Natural killer cell (primary cell): ENCODE measurements at regions not wholly inside any gene's neighbourhood (a gene's known extent, or its start where the extent isn't known, plus 50 kb on each side); places are given as distances from the start of the nearest gene placed in this dataset.

Experiments
- ATAC-seq, 3 donors: fragments of 150-1000 bp in 2 of 3; fragments of 200-7000 bp in 1 of 3; cut with Tn5 transposase; 1 replicate in 1 of 3; 2 replicates in 2 of 3; pipeline ENCODE4 v1.10.0; 2021; ENCODE audit warnings: mild to moderate bottlenecking in 2 of 3, moderate library complexity in 2 of 3
- DNase-seq, 2 donors: peaks; one replicate each; pipeline versions ENCODE4 v3.0.0 to v3.0.0-alpha.2; 2013 to 2021; ENCODE audit warnings: mixed read lengths in 1 of 2
- H3K27ac ChIP-seq: one replicate; pipeline ENCODE4 v1.5.1; 2013; ENCODE audit warnings: mild to moderate bottlenecking, low read length
- H3K27me3 ChIP-seq: one replicate; pipeline ENCODE4 v1.6.1; 2013; ENCODE audit warnings: low read length; ENCODE audit not compliant: control insufficient read depth, insufficient read depth
- H3K36me3 ChIP-seq: one replicate; pipeline ENCODE4 v1.6.1; 2013; ENCODE audit warnings: low read length; ENCODE audit not compliant: control insufficient read depth, insufficient read depth
- H3K4me1 ChIP-seq: one replicate; pipeline ENCODE4 v1.6.1; 2013; ENCODE audit warnings: low read length; ENCODE audit not compliant: control insufficient read depth, insufficient read depth
- H3K4me3 ChIP-seq: one replicate; pipeline ENCODE4 v1.5.1; 2013; ENCODE audit warnings: low read length
- H3K9me3 ChIP-seq: one replicate; pipeline ENCODE4 v1.6.1; 2013; ENCODE audit warnings: low read length; ENCODE audit not compliant: control insufficient read depth, insufficient read depth
- H3K27ac Mint-ChIP-seq, 2 donors: one replicate each; pipeline ENCODE4 v1.8.0; 2022; ENCODE audit warnings: mild to moderate bottlenecking in 2 of 2, mixed read lengths in 2 of 2, moderate library complexity in 1 of 2
- H3K27me3 Mint-ChIP-seq, 2 donors: one replicate each; pipeline ENCODE4 v1.8.0; 2022; ENCODE audit warnings: low read depth in 2 of 2, mixed read lengths in 2 of 2
- H3K36me3 Mint-ChIP-seq: one replicate; pipeline ENCODE4 v1.8.0; 2022; ENCODE audit warnings: mixed read lengths
- H3K4me1 Mint-ChIP-seq, 2 donors: one replicate each; pipeline ENCODE4 v1.8.0; 2022; ENCODE audit warnings: mixed read lengths in 2 of 2
- H3K4me3 Mint-ChIP-seq: one replicate; pipeline ENCODE4 v1.8.0; 2022; ENCODE audit warnings: mild to moderate bottlenecking, moderate library complexity, mixed read lengths
- H3K9me3 Mint-ChIP-seq, 2 donors: one replicate each; pipeline ENCODE4 v1.8.0; 2022; ENCODE audit warnings: mixed read lengths in 2 of 2
- CTCF ChIP-seq: fragments of 200-600 bp; IDR thresholded peaks from one replicate; pipeline ENCODE4 v1.8.0; 2022; ENCODE audit warnings: antibody characterized with exemption
- WGBS: methylation state at CpG from one replicate; pipeline ENCODE4 v1.1.7; 2013; ENCODE audit warnings: missing lambda C conversion rate; ENCODE audit not compliant: insufficient coverage; 5-methylcytosine and 5-hydroxymethylcytosine counted together
- intact Hi-C: fragments of 100-400 bp; cut with micrococcal nuclease; formaldehyde crosslinking; loops from one replicate; pipeline ENCODE4 v1.14.2; 2022

GRCh38 chr9:117624106-117624505 is 80.1 kb upstream of the TLR4 start:
- Mint-ChIP-seq H3K36me3 (peaks cover 8% of the 10 kb centered on the region), H3K4me1 (no peaks in the 10 kb centered on the region), H3K27ac (no peak overlapping the region), H3K9me3 (peaks cover 4 to 10% of the 10 kb centered on the region in 2 donors), H3K4me3 (no peak overlapping the region), H3K27me3 (no peaks in the 10 kb centered on the region)
- ATAC-seq (no peak), DNase-seq (peak in 1 of 2 donors; percentile 3)
- Histone ChIP-seq H3K9me3 (peaks cover 4% of the 10 kb centered on the region), H3K27ac (no peak overlapping the region), H3K4me1 (no peaks in the 10 kb centered on the region), H3K36me3 (no peaks in the 10 kb centered on the region), H3K4me3 (no peak overlapping the region), H3K27me3 (no peaks in the 10 kb centered on the region)
- intact Hi-C loops: no loop called here
- no peak for TF ChIP-seq CTCF
- WGBS: 78% methylated on average over 2 of the region's 3 CpGs

GRCh38 chr9:117622347-117622746 is 81.9 kb upstream of the TLR4 start:
- no peak for TF ChIP-seq CTCF
- Mint-ChIP-seq H3K4me3 (no peak overlapping the region), H3K9me3 (peaks cover 7 to 10% of the 10 kb centered on the region in 2 donors), H3K27me3 (no peaks in the 10 kb centered on the region), H3K36me3 (peaks cover 8% of the 10 kb centered on the region), H3K4me1 (no peaks in the 10 kb centered on the region), H3K27ac (no peak overlapping the region)
- no peak for DNase-seq
- Histone ChIP-seq H3K27ac (no peak overlapping the region), H3K4me3 (no peak overlapping the region), H3K9me3 (peaks cover 4% of the 10 kb centered on the region), H3K4me1 (no peaks in the 10 kb centered on the region), H3K27me3 (no peaks in the 10 kb centered on the region), H3K36me3 (no peaks in the 10 kb centered on the region)
- ATAC-seq: no peak
- 89% methylated on average over 3 of the region's 3 CpGs for WGBS
- intact Hi-C loops: no loop called here

- no peaks in the 10 kb centered on the region for H3K9me3 ChIP-seq
- Mint-ChIP-seq H3K27ac (no peak overlapping the region), H3K9me3 (peaks cover 3 to 5% of the 10 kb centered on the region in 2 donors), H3K4me1 (no peaks in the 10 kb centered on the region), H3K27me3 (no peaks in the 10 kb centered on the region), H3K36me3 (no peaks in the 10 kb centered on the region), H3K4me3 (no peak overlapping the region)
- H3K27me3 ChIP-seq: no peaks in the 10 kb centered on the region
- DNase-seq (no peak), ATAC-seq (no peak)
- H3K4me1 ChIP-seq: no peaks in the 10 kb centered on the region
- WGBS: 60% methylated on average over 3 of the region's 3 CpGs
- no peak for TF ChIP-seq CTCF
- H3K4me3 ChIP-seq: no peak overlapping the region
- H3K36me3 ChIP-seq: no peaks in the 10 kb centered on the region
- intact Hi-C loops: no loop called here
- no peak overlapping the region for H3K27ac ChIP-seq
Observed at GRCh38 chr9:117616431-117616831, 87.8 kb upstream of the TLR4 start.

- Mint-ChIP-seq H3K4me1 (no peaks in the 10 kb centered on the region), H3K9me3 (peaks cover 2 to 8% of the 10 kb centered on the region in 2 donors), H3K36me3 (no peaks in the 10 kb centered on the region), H3K27me3 (no peaks in the 10 kb centered on the region), H3K27ac (no peak overlapping the region), H3K4me3 (no peak overlapping the region)
- intact Hi-C loops: no loop called here
- TF ChIP-seq CTCF: no peak
- WGBS: 78% methylated on average over 1 of the region's 1 CpG
- DNase-seq: no peak
- Histone ChIP-seq H3K27me3 (no peaks in the 10 kb centered on the region), H3K9me3 (no peaks in the 10 kb centered on the region), H3K36me3 (no peaks in the 10 kb centered on the region), H3K27ac (no peak overlapping the region), H3K4me3 (no peak overlapping the region), H3K4me1 (no peaks in the 10 kb centered on the region)
- ATAC-seq: no peak
Observed at GRCh38 chr9:117612317-117612716, 91.9 kb upstream of the TLR4 start.
